IPS DF 4.7 (cell line): ENCODE measurements at regions not wholly inside any gene's neighbourhood (a gene's known extent, or its start where the extent isn't known, plus 50 kb on each side); places are given as distances from the start of the nearest gene placed in this dataset.

Source experiments
- DNase-seq: peaks from one replicate; pipeline ENCODE4 v3.0.0-alpha.2; 2013; ENCODE audit warnings: low spot score; ENCODE audit errors: extremely low read depth

- DNase-seq = no peak
These were observed 169.1 kb downstream of the GUCY2F start for GRCh38 chrX:109312757-109313156.

- no peak for DNase-seq
These were observed 171.9 kb downstream of the GUCY2F start for GRCh38 chrX:109310031-109310430.

- no peak for DNase-seq
These were observed 180.7 kb downstream of the GUCY2F start for GRCh38 chrX:109301177-109301576.

- DNase-seq = no peak
These were observed 181.5 kb downstream of the GUCY2F start for GRCh38 chrX:109300415-109300814.

GRCh38 chrX:109299091-109299490 is 182.8 kb downstream of the GUCY2F start:
- no peak for DNase-seq

GRCh38 chrX:109294097-109294814 is 187.6 kb downstream of the GUCY2F start:
- DNase-seq = no peak

- DNase-seq = no peak
These were observed 198.0 kb downstream of the GUCY2F start for GRCh38 chrX:109283870-109284269.

- no peak for DNase-seq
These were observed 200.2 kb downstream of the GUCY2F start for GRCh38 chrX:109281483-109282275.

- no peak for DNase-seq
These were observed 207.1 kb downstream of the GUCY2F start for GRCh38 chrX:109274806-109275205.

- DNase-seq = no peak
These were observed 211.1 kb downstream of the GUCY2F start for GRCh38 chrX:109270580-109271484.

- no peak for DNase-seq
These were observed 213.5 kb downstream of the GUCY2F start for GRCh38 chrX:109268340-109268739.

GRCh38 chrX:109266034-109266433 is 215.9 kb downstream of the GUCY2F start:
- no peak for DNase-seq

- no peak for DNase-seq
These were observed 217.0 kb downstream of the GUCY2F start for GRCh38 chrX:109264878-109265277.

GRCh38 chrX:109261279-109261678 is 220.6 kb downstream of the GUCY2F start:
- no peak for DNase-seq

GRCh38 chrX:109252789-109253188 is 229.1 kb downstream of the GUCY2F start:
- no peak for DNase-seq

GRCh38 chrX:109218761-109219160 is 263.1 kb downstream of the GUCY2F start:
- no peak for DNase-seq

- no peak for DNase-seq
These were observed 282.2 kb downstream of the GUCY2F start for GRCh38 chrX:109199726-109200125.

GRCh38 chrX:109190542-109190941 is 291.3 kb downstream of the GUCY2F start:
- DNase-seq = no peak

GRCh38 chrX:109187473-109188168 is 294.3 kb downstream of the GUCY2F start:
- DNase-seq = no peak

- no peak for DNase-seq
These were observed 294.9 kb downstream of the GUCY2F start for GRCh38 chrX:109186939-109187338.

GRCh38 chrX:109184506-109185139 is 297.3 kb downstream of the GUCY2F start:
- DNase-seq = peak; percentile 16
